Sigmoid colon (tissue), 6 donors: ENCODE measurements at regions not wholly inside any gene's neighbourhood (a gene's known extent, or its start where the extent isn't known, plus 50 kb on each side); places are given as distances from the start of the nearest gene placed in this dataset.
"Not testable (repeated sequence)": the region's sequence is repeated elsewhere in the genome, so short reads cannot be mapped to it uniquely, and the experiment has no call there.

Experiments used
- DNase-seq: peaks from one replicate; pipeline ENCODE4 v3.0.0-alpha.2; 2019
- H3K27ac ChIP-seq, 4 donors: fragments of 200-600 bp; sonication (generic); one replicate each; pipeline ENCODE4 v1.5.1; 2016 to 2019; ENCODE audit warnings: mild to moderate bottlenecking in 1 of 4
- H3K27me3 ChIP-seq, 3 donors: fragments of 200-600 bp; sonication (generic); one replicate each; pipeline ENCODE4 v1.5.1; 2019; ENCODE audit warnings: mild to moderate bottlenecking in 1 of 3
- H3K36me3 ChIP-seq, 4 donors: fragments of 200-600 bp; sonication (generic); one replicate each; pipeline ENCODE4 v1.5.1; 2016 to 2019
- H3K4me1 ChIP-seq, 4 donors: fragments of 200-600 bp; sonication (generic); one replicate each; pipeline ENCODE4 v1.5.1; 2017 to 2019
- H3K4me3 ChIP-seq, 4 donors: fragments of 200-600 bp; sonication (generic); one replicate each; pipeline ENCODE4 v1.5.1; 2017 to 2019; ENCODE audit warnings: mild to moderate bottlenecking in 2 of 4, moderate library complexity in 1 of 4
- H3K9me3 ChIP-seq, 4 donors: fragments of 200-600 bp in 3 of 4; sonication (generic) in 3 of 4; one replicate each; pipeline versions ENCODE4 v1.5.1 to v1.6.1; 2013 to 2019
- CTCF ChIP-seq, 4 experiments: fragments of 450-650 bp in 3 of 4; fragments of 200-600 bp in 1 of 4; IDR thresholded peaks; one replicate each; pipeline ENCODE4 v1.5.1; 2016 to 2019; ENCODE audit warnings: antibody characterized with exemption in 4 of 4, mild to moderate bottlenecking in 3 of 4, moderate library complexity in 2 of 4
- EP300 ChIP-seq, 4 donors: sonication (generic); formaldehyde crosslinking; IDR thresholded peaks; one replicate each; pipeline ENCODE4 v1.6.1; 2017; ENCODE audit warnings: antibody characterized with exemption in 4 of 4
- POLR2A ChIP-seq, 2 donors: fragments of 450-650 bp; IDR thresholded peaks; one replicate each; pipeline ENCODE4 v1.6.1; 2016; ENCODE audit warnings: antibody characterized with exemption in 2 of 2, mild to moderate bottlenecking in 2 of 2, moderate library complexity in 2 of 2
- POLR2AphosphoS5 ChIP-seq, 4 donors: sonication (generic); formaldehyde crosslinking; IDR thresholded peaks; one replicate each; pipeline ENCODE4 v1.6.1; 2017; ENCODE audit warnings: antibody characterized with exemption in 4 of 4
- WGBS, 2 donors: extraction: QIAGEN DNeasy Blood & Tissue Kit; methylation state at CpG; one replicate each; pipeline ENCODE4 v1.1.7; 2013; 5-methylcytosine and 5-hydroxymethylcytosine counted together
- intact Hi-C: fragments of 100-400 bp; cut with DNase I; formaldehyde crosslinking; loops from one replicate; pipeline ENCODE4 v1.15.1; 2023
- donor health status: healthy with polysubstance abuse.
- donor health status: healthy.

GRCh38 chr2:208915401-208915800 lies 508.4 kb upstream of the MAP2 start:
- WGBS, 2 donors, result 84 to 88% methylated on average over 4 of the region's 4 CpGs
- TF ChIP-seq POLR2AphosphoS5 (IDR thresholded peaks at IDR 0.05) (no peak), EP300 (IDR thresholded peaks at IDR 0.05) (no peak), POLR2A (IDR thresholded peaks at IDR 0.05) (no peak), CTCF (IDR thresholded peaks at IDR 0.05) (no peak)
- no peak for DNase-seq

GRCh38 chr2:208916881-208917280 lies 507.0 kb upstream of the MAP2 start:
- H3K36me3 ChIP-seq, result no peaks in the 10 kb centered on the region
- whole genome bisulfite sequencing, 2 donors, result 27 to 56% methylated on average over 2 of the region's 2 CpGs
- H3K27ac ChIP-seq, result no peak overlapping the region
- H3K27me3 ChIP-seq, result no peaks in the 10 kb centered on the region
- no peaks in the 10 kb centered on the region for H3K4me1 ChIP-seq
- TF ChIP-seq POLR2AphosphoS5 (IDR thresholded peaks at IDR 0.05) (no peak), CTCF (IDR thresholded peaks at IDR 0.05) (no peak), POLR2A (IDR thresholded peaks at IDR 0.05) (no peak), EP300 (IDR thresholded peaks at IDR 0.05) (no peak)
- intact Hi-C loops, result no loop called here
- H3K9me3 ChIP-seq, result no peaks in the 10 kb centered on the region
- DNase-seq, result no peak
- no peak overlapping the region for H3K4me3 ChIP-seq

More at GRCh38 chr2:208915401-208915800, 508.4 kb upstream of the MAP2 start:
- Histone ChIP-seq H3K9me3 (no peaks in the 10 kb centered on the region), H3K4me3 (no peak overlapping the region), H3K27ac (no peak overlapping the region), H3K4me1 (no peaks in the 10 kb centered on the region), H3K36me3 (no peaks in the 10 kb centered on the region), H3K27me3 (no peaks in the 10 kb centered on the region)
- intact Hi-C loops, result no loop called here

- intact Hi-C loops, H3K4me3 ChIP-seq, H3K27ac ChIP-seq, H3K9me3 ChIP-seq, H3K4me1 ChIP-seq, DNase-seq, H3K27me3 ChIP-seq, H3K36me3 ChIP-seq: not testable (repeated sequence)
- WGBS, 2 donors, result 88 to 100% methylated on average over 1 of the region's 1 CpG
These were observed 502.5 kb upstream of the MAP2 start for GRCh38 chr2:208921358-208921757.

GRCh38 chr2:208927867-208928266 lies 496.0 kb upstream of the MAP2 start:
- no peak overlapping the region for H3K27ac ChIP-seq
- DNase-seq, result no peak
- intact Hi-C loops, result no loop called here
- no peaks in the 10 kb centered on the region for H3K4me1 ChIP-seq
- no peak for TF ChIP-seq POLR2A (IDR thresholded peaks at IDR 0.05)
- no peak for TF ChIP-seq POLR2AphosphoS5 (IDR thresholded peaks at IDR 0.05)
- TF ChIP-seq CTCF (IDR thresholded peaks at IDR 0.05), result no peak
- TF ChIP-seq EP300 (IDR thresholded peaks at IDR 0.05), result no peak
- H3K27me3 ChIP-seq, result no peaks in the 10 kb centered on the region
- H3K36me3 ChIP-seq, result no peaks in the 10 kb centered on the region
- H3K9me3 ChIP-seq, result no peaks in the 10 kb centered on the region
- H3K4me3 ChIP-seq, result no peak overlapping the region

GRCh38 chr2:208929139-208929864 lies 494.5 kb upstream of the MAP2 start:
- WGBS, 2 donors, result 79 to 80% methylated on average over 5 of the region's 5 CpGs
- no peaks in the 10 kb centered on the region for H3K4me1 ChIP-seq
- intact Hi-C loops, result no loop called here
- no peak overlapping the region for H3K4me3 ChIP-seq
- no peaks in the 10 kb centered on the region for H3K9me3 ChIP-seq
- no peak overlapping the region for H3K27ac ChIP-seq
- no peak for TF ChIP-seq POLR2AphosphoS5 (IDR thresholded peaks at IDR 0.05)
- no peak for TF ChIP-seq CTCF (IDR thresholded peaks at IDR 0.05)
- no peak for TF ChIP-seq POLR2A (IDR thresholded peaks at IDR 0.05)
- TF ChIP-seq EP300 (IDR thresholded peaks at IDR 0.05), result no peak
- no peaks in the 10 kb centered on the region for H3K27me3 ChIP-seq
- no peak for DNase-seq
- H3K36me3 ChIP-seq, result no peaks in the 10 kb centered on the region
